HepG2 (cell line): ENCODE measurements at regions not wholly inside any gene's neighbourhood (a gene's known extent, or its start where the extent isn't known, plus 50 kb on each side); places are given as distances from the start of the nearest gene placed in this dataset.

Source experiments
- ATF1 ChIP-seq: IDR thresholded peaks from 2 replicates; pipeline ENCODE4 v1.6.1; 2016; ENCODE audit warnings: mild to moderate bottlenecking, control low read depth
- FOXM1 ChIP-seq: sonication (generic); formaldehyde crosslinking; IDR thresholded peaks from 2 replicates; pipeline ENCODE4 v1.5.0; 2020; ENCODE audit warnings: missing genetic modification reagents
- KLF16 ChIP-seq, 2 experiments: sonication (generic) in 1 of 2; formaldehyde crosslinking in 1 of 2; IDR thresholded peaks; 2 replicates each; pipeline versions ENCODE4 v1.6.1 to v1.8.0; 2016 to 2023; ENCODE audit warnings: missing genetic modification reagents in 2 of 2, missing compliant biosample characterization in 1 of 2
- MATR3 ChIP-seq: sonication (generic); formaldehyde crosslinking; IDR thresholded peaks from 2 replicates; pipeline ENCODE4 v1.4.0; 2020; ENCODE audit warnings: missing genetic modification reagents
- RORA ChIP-seq: sonication (generic); formaldehyde crosslinking; IDR thresholded peaks from 2 replicates; pipeline ENCODE4 v1.5.0; 2020; ENCODE audit warnings: mild to moderate bottlenecking, missing genetic modification reagents, moderate library complexity
- ZNF367 ChIP-seq: sonication (generic); formaldehyde crosslinking; IDR thresholded peaks from 2 replicates; pipeline ENCODE4 v1.4.0; 2020; ENCODE audit warnings: missing genetic modification reagents, borderline replicate concordance
- ZNF839 ChIP-seq: sonication (generic); formaldehyde crosslinking; IDR thresholded peaks from 2 replicates; pipeline ENCODE4 v1.4.0; 2020; ENCODE audit warnings: missing genetic modification reagents, mild to moderate bottlenecking, borderline replicate concordance
- TF ChIP-seq, protein P1 (sequence below): IDR thresholded peaks from 2 replicates; pipeline ENCODE4 v1.6.1; 2016; ENCODE audit warnings: missing genetic modification reagents, missing compliant biosample characterization

GRCh38 chr6:168158980-168159349 lies 80.0 kb upstream of the FRMD1 start:
- TF ChIP-seq MATR3 (CRISPR knock-in tag) (no peak), ZNF839 (CRISPR knock-in tag) (no peak), ZNF367 (CRISPR knock-in tag) (no peak), RORA (CRISPR knock-in tag) (no peak), FOXM1 (CRISPR knock-in tag) (no peak), ATF1 (CRISPR knock-in tag) (no peak), KLF16 (CRISPR knock-in tag; IDR thresholded peaks at IDR 0.05) (no peak)
- TF ChIP-seq, protein P1, sequence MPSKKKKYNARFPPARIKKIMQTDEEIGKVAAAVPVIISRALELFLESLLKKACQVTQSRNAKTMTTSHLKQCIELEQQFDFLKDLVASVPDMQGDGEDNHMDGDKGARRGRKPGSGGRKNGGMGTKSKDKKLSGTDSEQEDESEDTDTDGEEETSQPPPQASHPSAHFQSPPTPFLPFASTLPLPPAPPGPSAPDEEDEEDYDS (CRISPR knock-in tag) = no peak
